Activated CD8-positive, alpha-beta T cell treated with anti-CD3 and anti-CD28 coated beads for 36 hours (primary cell): ENCODE measurements at regions not wholly inside any gene's neighbourhood (a gene's known extent, or its start where the extent isn't known, plus 50 kb on each side); places are given as distances from the start of the nearest gene placed in this dataset.

Source experiments
- ATAC-seq: fragments of 200-7000 bp; cut with Tn5 transposase; one replicate; pipeline ENCODE4 v1.10.0; 2021; ENCODE audit warnings: mild to moderate bottlenecking, moderate library complexity
- CTCF ChIA-PET: fragments of 350-600 bp; sonication (Branson Sonifier 250); formaldehyde crosslinking; loops from one replicate; lab custom pipeline; 2021; ENCODE audit warnings: antibody characterized with exemption; lab: Charles Lee
- POLR2A ChIA-PET: fragments of 350-600 bp; sonication (Branson Sonifier 250); formaldehyde crosslinking; loops from one replicate; lab custom pipeline; 2021; ENCODE audit warnings: antibody characterized with exemption; lab: Charles Lee
- DNase-seq: peaks from one replicate; pipeline ENCODE4 v3.0.0-alpha.2; 2020
- H3K27ac Mint-ChIP-seq: one replicate; pipeline ENCODE4 v1.8.0; 2021; ENCODE audit warnings: mild to moderate bottlenecking, mixed read lengths
- H3K27me3 Mint-ChIP-seq: one replicate; pipeline ENCODE4 v1.8.0; 2021; ENCODE audit warnings: mixed read lengths
- H3K36me3 Mint-ChIP-seq: one replicate; pipeline ENCODE4 v1.8.0; 2021; ENCODE audit warnings: low read depth, mixed read lengths
- H3K4me1 Mint-ChIP-seq: one replicate; pipeline ENCODE4 v1.8.0; 2021; ENCODE audit warnings: low read depth, mixed read lengths
- H3K4me3 Mint-ChIP-seq: one replicate; pipeline ENCODE4 v1.8.0; 2021; ENCODE audit warnings: mild to moderate bottlenecking, moderate library complexity, mixed read lengths
- H3K9me3 Mint-ChIP-seq: one replicate; pipeline ENCODE4 v1.8.0; 2021; ENCODE audit warnings: mixed read lengths
- CTCF ChIP-seq: fragments of 200-600 bp; IDR thresholded peaks from one replicate; pipeline ENCODE4 v1.8.0; 2022; ENCODE audit warnings: antibody characterized with exemption, mild to moderate bottlenecking
- intact Hi-C: fragments of 100-400 bp; cut with micrococcal nuclease; formaldehyde crosslinking; loops from one replicate; pipeline ENCODE4 v1.10.0; 2022

DNA sequence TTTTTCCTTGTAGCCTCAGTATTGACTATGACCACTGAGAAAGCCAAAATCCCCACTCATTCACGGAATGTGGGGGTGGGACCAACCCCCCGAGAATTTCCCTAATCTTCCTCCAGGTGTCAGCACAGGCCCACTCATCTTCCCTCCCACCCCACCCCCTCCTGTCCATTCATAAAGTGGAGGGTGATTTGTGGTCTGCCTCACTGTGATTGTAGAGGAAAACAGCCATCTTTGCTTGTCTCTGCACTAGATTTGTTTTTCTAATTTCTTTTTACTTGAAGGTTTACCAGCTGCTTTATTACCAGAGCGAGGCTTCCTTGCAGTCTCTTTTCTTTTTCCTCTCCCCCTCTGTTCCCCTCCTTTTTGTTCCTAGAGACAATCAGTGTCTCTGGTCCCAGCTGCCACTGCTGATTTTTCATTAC is 171.8 kb downstream of the ICOS start:
- H3K9me3 Mint-ChIP-seq = no peaks in the 10 kb centered on the region
- H3K36me3 Mint-ChIP-seq = no peaks in the 10 kb centered on the region
- H3K4me3 Mint-ChIP-seq = peak overlapping the region; percentile 62
- TF ChIP-seq CTCF = peak; percentile 89
- H3K4me1 Mint-ChIP-seq = peaks cover 78% of the 10 kb centered on the region
- ATAC-seq (peak; percentile 49), DNase-seq (peak; percentile 73)
- ChIA-PET CTCF (interaction anchor here (0.9 to 10.1 kb wide), 8 partner anchors 10 to 70 kb away, joined by 3 to 82 read pairs (median 4); no protein-coding TSS in a partner anchor), POLR2A (interaction anchor here (0.6 kb wide), 1 partner anchor 107 kb away, joined by 3 read pairs; no protein-coding TSS in a partner anchor)
- intact Hi-C loops = loop anchor here (1.0 to 5.0 kb wide), 3 partner anchors 70 to 176 kb away; no protein-coding TSS in a partner anchor
- H3K27me3 Mint-ChIP-seq = peaks cover 4% of the 10 kb centered on the region
- peak overlapping the region; percentile 92 for H3K27ac Mint-ChIP-seq

GRCh38 chr2:204108781-204109295 is 172.3 kb downstream of the ICOS start:
- POLR2A ChIA-PET = interaction anchor here (0.5 to 1.1 kb wide), 4 partner anchors 29 to 305 kb away, joined by 3 to 4 read pairs (median 3); no protein-coding TSS in a partner anchor
- CTCF ChIA-PET = interaction anchor here (0.9 to 10.1 kb wide), 7 partner anchors 9 to 70 kb away, joined by 3 to 82 read pairs (median 4); no protein-coding TSS in a partner anchor

GRCh38 chr2:204109681-204110080 is 173.1 kb downstream of the ICOS start:
- no peak for TF ChIP-seq CTCF
- peak overlapping the region; percentile 62 for H3K4me3 Mint-ChIP-seq
- intact Hi-C loops = loop anchor here (5.0 kb wide), 3 partner anchors 38 to 177 kb away; no protein-coding TSS in a partner anchor
- ChIA-PET CTCF (interaction anchor here (0.9 to 10.1 kb wide), 6 partner anchors 8 to 181 kb away, joined by 3 to 82 read pairs (median 6); no protein-coding TSS in a partner anchor), POLR2A (interaction anchor here (0.5 to 1.1 kb wide), 3 partner anchors 28 to 306 kb away, joined by 3 to 4 read pairs (median 3); no protein-coding TSS in a partner anchor)
- ATAC-seq (no peak), DNase-seq (peak; percentile 24)
- H3K27me3 Mint-ChIP-seq = peaks cover 4% of the 10 kb centered on the region
- no peaks in the 10 kb centered on the region for H3K36me3 Mint-ChIP-seq
- no peaks in the 10 kb centered on the region for H3K9me3 Mint-ChIP-seq
- H3K4me1 Mint-ChIP-seq = peaks cover 78% of the 10 kb centered on the region
- H3K27ac Mint-ChIP-seq = peak overlapping the region; percentile 92

More at GRCh38 chr2:204108781-204109295, 172.3 kb downstream of the ICOS start:
- peaks cover 4% of the 10 kb centered on the region for H3K27me3 Mint-ChIP-seq
- intact Hi-C loops = loop anchor here (1.0 to 5.0 kb wide), 3 partner anchors 69 to 177 kb away; no protein-coding TSS in a partner anchor
- H3K27ac Mint-ChIP-seq = peak overlapping the region; percentile 92
- H3K4me3 Mint-ChIP-seq = peak overlapping the region; percentile 62
- no peaks in the 10 kb centered on the region for H3K36me3 Mint-ChIP-seq
- no peaks in the 10 kb centered on the region for H3K9me3 Mint-ChIP-seq
- peak; percentile 54 for ATAC-seq
- DNase-seq = peak; percentile 77
- no peak for TF ChIP-seq CTCF
- H3K4me1 Mint-ChIP-seq = peaks cover 77% of the 10 kb centered on the region

DNA sequence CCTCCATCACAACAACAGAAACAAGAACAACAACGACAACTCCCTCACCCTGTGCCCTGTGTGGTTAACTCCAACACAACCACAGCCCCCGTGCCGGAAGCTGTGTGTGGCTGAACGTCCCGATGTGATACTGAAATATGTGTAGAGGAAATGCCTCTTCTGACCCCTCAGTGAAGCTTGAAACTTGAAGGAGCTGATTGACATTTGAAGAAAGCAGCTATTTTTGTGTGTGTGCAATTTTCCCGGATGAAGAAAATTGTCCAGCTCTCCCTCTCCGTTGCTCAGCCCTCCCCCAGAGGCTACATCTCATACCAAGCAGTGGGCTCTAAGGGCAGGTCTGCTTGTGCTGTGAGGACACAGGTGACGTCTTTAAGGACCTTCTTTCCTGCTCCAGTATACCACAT is 173.8 kb downstream of the ICOS start:
- intact Hi-C loops = loop anchor here (5.0 kb wide), 1 partner anchor 37 kb away; no protein-coding TSS in a partner anchor
- Mint-ChIP-seq H3K9me3 (no peaks in the 10 kb centered on the region), H3K27ac (peak overlapping the region; percentile 92), H3K4me1 (peaks cover 75% of the 10 kb centered on the region), H3K4me3 (peak overlapping the region; percentile 62), H3K36me3 (no peaks in the 10 kb centered on the region), H3K27me3 (peaks cover 4% of the 10 kb centered on the region)
- ChIA-PET POLR2A (interaction anchor here (0.6 to 0.8 kb wide), 3 partner anchors 99 to 165 kb away, joined by 3 read pairs; no protein-coding TSS in a partner anchor), CTCF (interaction anchor here (0.8 to 10.1 kb wide), 4 partner anchors 42 to 182 kb away, joined by 3 to 82 read pairs (median 4); no protein-coding TSS in a partner anchor)
- ATAC-seq (peak; percentile 64), DNase-seq (peak; percentile 90)
- TF ChIP-seq CTCF = no peak
